ENCODE measurements at regions not wholly inside any gene's neighbourhood (a gene's known extent, or its start where the extent isn't known, plus 50 kb on each side); places are given as distances from the start of the nearest gene placed in this dataset.

- ATAC-seq (ENCODE audit: low read depth): no peak
Observed at GRCh38 chr3:110710156-110710555, 361.5 kb upstream of the NECTIN3 start.

GRCh38 chr3:110710603-110711002 lies 361.0 kb upstream of the NECTIN3 start:
- no peaks in the 10 kb centered on the region for H3K27me3 Mint-ChIP-seq
- H3K9me3 Mint-ChIP-seq: no peaks in the 10 kb centered on the region
- ATAC-seq (ENCODE audit: low read depth): no peak
- ChIA-PET CTCF (no interaction called here), POLR2A (no interaction called here)
- H3K36me3 Mint-ChIP-seq (ENCODE audit: low read depth): no peaks in the 10 kb centered on the region
- H3K4me3 Mint-ChIP-seq: no peak overlapping the region
- no peak overlapping the region for H3K27ac Mint-ChIP-seq
- DNase-seq: no peak
- TF ChIP-seq, protein P1, sequence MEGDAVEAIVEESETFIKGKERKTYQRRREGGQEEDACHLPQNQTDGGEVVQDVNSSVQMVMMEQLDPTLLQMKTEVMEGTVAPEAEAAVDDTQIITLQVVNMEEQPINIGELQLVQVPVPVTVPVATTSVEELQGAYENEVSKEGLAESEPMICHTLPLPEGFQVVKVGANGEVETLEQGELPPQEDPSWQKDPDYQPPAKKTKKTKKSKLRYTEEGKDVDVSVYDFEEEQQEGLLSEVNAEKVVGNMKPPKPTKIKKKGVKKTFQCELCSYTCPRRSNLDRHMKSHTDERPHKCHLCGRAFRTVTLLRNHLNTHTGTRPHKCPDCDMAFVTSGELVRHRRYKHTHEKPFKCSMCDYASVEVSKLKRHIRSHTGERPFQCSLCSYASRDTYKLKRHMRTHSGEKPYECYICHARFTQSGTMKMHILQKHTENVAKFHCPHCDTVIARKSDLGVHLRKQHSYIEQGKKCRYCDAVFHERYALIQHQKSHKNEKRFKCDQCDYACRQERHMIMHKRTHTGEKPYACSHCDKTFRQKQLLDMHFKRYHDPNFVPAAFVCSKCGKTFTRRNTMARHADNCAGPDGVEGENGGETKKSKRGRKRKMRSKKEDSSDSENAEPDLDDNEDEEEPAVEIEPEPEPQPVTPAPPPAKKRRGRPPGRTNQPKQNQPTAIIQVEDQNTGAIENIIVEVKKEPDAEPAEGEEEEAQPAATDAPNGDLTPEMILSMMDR (IDR thresholded peaks at IDR 0.05): no peak
- no peaks in the 10 kb centered on the region for H3K4me1 Mint-ChIP-seq
- intact Hi-C loops (cut with micrococcal nuclease): no loop called here

More at GRCh38 chr3:110710156-110710555, 361.5 kb upstream of the NECTIN3 start:
- intact Hi-C loops (cut with micrococcal nuclease): no loop called here
- Mint-ChIP-seq H3K27me3 (no peaks in the 10 kb centered on the region), H3K36me3 (ENCODE audit: low read depth) (no peaks in the 10 kb centered on the region), H3K27ac (no peak overlapping the region), H3K4me3 (no peak overlapping the region), H3K9me3 (peaks cover under 1% of the 10 kb centered on the region), H3K4me1 (no peaks in the 10 kb centered on the region)
- DNase-seq: no peak
- ChIA-PET CTCF (no interaction called here), POLR2A (no interaction called here)
- TF ChIP-seq, protein P1 (IDR thresholded peaks at IDR 0.05): no peak

DNA sequence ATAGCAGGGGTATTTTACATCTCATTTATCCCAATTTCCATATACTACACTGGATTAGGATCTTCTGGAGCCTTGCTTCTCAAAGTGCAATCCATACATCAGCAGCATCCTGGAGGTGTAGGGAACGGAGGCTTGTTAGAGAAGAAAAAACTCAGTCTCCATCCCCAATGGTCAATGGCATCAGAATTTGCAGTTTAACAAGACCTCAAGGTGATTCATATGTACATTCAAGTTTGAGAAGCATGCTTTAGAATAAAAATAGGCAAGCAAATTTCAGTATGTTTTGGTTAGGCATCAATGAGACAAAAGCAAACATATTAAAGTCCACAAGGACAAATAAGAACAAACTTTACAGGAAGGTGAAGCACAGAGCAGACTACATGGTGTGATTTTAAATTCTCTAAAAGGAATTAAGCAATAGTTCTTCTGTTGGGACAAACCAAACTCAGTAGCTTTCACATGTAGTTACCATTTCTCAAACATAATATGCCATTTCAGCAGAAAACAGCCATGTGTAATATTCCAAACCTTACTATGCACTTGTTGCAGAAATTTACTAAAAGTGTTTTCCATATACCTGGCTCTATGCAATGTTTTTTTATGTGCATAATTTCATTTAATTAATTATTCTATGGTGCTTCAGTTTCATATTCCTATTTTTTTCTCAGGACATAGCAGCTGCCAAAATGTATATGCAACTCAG lies 360.3 kb upstream of the NECTIN3 start:
- no peaks in the 10 kb centered on the region for H3K36me3 Mint-ChIP-seq (ENCODE audit: low read depth)
- no peak overlapping the region for H3K27ac Mint-ChIP-seq
- intact Hi-C loops (cut with micrococcal nuclease): no loop called here
- H3K27me3 Mint-ChIP-seq: no peaks in the 10 kb centered on the region
- ChIA-PET POLR2A (no interaction called here), CTCF (no interaction called here)
- no peaks in the 10 kb centered on the region for H3K4me1 Mint-ChIP-seq
- ATAC-seq (ENCODE audit: low read depth): no peak
- no peak for DNase-seq
- TF ChIP-seq, protein P1 (IDR thresholded peaks at IDR 0.05): no peak
- H3K9me3 Mint-ChIP-seq: no peaks in the 10 kb centered on the region
- no peak overlapping the region for H3K4me3 Mint-ChIP-seq

- no peak for ATAC-seq (ENCODE audit: low read depth)
- no peak overlapping the region for H3K4me3 Mint-ChIP-seq
- DNase-seq: no peak
- no peak overlapping the region for H3K27ac Mint-ChIP-seq
- ChIA-PET POLR2A (no interaction called here), CTCF (no interaction called here)
- TF ChIP-seq, protein P1 (IDR thresholded peaks at IDR 0.05): no peak
- no peaks in the 10 kb centered on the region for H3K9me3 Mint-ChIP-seq
- no peaks in the 10 kb centered on the region for H3K36me3 Mint-ChIP-seq (ENCODE audit: low read depth)
- no peaks in the 10 kb centered on the region for H3K4me1 Mint-ChIP-seq
- intact Hi-C loops (cut with micrococcal nuclease): no loop called here
- H3K27me3 Mint-ChIP-seq: no peaks in the 10 kb centered on the region
Observed at GRCh38 chr3:110711851-110712516, 359.6 kb upstream of the NECTIN3 start.

DNA sequence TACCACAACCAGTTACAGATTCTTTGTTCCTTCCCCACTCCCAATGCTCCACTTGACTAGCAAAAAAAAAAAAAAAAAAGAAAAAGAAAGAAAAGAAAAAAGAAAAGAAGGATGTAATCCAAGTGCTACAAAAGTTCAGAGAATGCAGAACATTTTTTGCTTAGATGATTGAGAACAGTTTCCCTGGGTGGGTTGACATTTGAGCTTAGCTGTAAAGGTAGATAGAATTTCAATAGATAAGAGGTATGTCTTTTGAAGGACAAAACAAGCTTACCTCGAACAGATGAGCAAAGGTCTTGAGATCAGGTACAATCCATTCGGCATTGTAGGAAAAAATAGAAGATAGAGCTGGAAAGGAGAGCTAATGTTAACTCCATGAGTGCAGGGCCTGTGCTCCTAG lies 344.6 kb upstream of the NECTIN3 start:
- Mint-ChIP-seq H3K4me1 (no peaks in the 10 kb centered on the region), H3K4me3 (no peak overlapping the region), H3K27me3 (peaks cover 19% of the 10 kb centered on the region), H3K36me3 (ENCODE audit: low read depth) (no peaks in the 10 kb centered on the region), H3K27ac (no peak overlapping the region), H3K9me3 (no peaks in the 10 kb centered on the region)
- POLR2A ChIA-PET: interaction anchor here (0.7 kb wide), 1 partner anchor 31 kb away, joined by 9 read pairs; no protein-coding TSS in a partner anchor
- no peak for ATAC-seq (ENCODE audit: low read depth)
- intact Hi-C loops (cut with micrococcal nuclease): no loop called here
- TF ChIP-seq, protein P1 (IDR thresholded peaks at IDR 0.05): no peak
- CTCF ChIA-PET: no interaction called here
- DNase-seq: no peak

Measured in activated B cell treated with CpG ODN at 0.5 μM for 24 hours (primary cell).